GM19025 (cell line): ENCODE measurements at regions not wholly inside any gene's neighbourhood (a gene's known extent, or its start where the extent isn't known, plus 50 kb on each side); places are given as distances from the start of the nearest gene placed in this dataset.
"Not testable (repeated sequence)": the region's sequence is repeated elsewhere in the genome, so short reads cannot be mapped to it uniquely, and the experiment has no call there.

ENCODE experiments used
- ATAC-seq: cut with Tn5 transposase; IDR thresholded peaks from one replicate; pipeline ENCODE4 v1.9.1; 2021; ENCODE audit warnings: mild to moderate bottlenecking, low read depth, moderate library complexity; ENCODE audit not compliant: unreplicated experiment

GRCh38 chr4:129248621-129249020 lies 152.7 kb downstream of the C4orf33 start:
- ATAC-seq = no peak

- ATAC-seq = no peak
Measured at GRCh38 chr4:129254126-129254525, 158.2 kb downstream of the C4orf33 start.

- ATAC-seq = no peak
Measured at GRCh38 chr4:129254526-129254925, 158.6 kb downstream of the C4orf33 start.

GRCh38 chr4:129261584-129261983 lies 165.6 kb downstream of the C4orf33 start:
- no peak for ATAC-seq

- ATAC-seq = peak; percentile 94
Measured at GRCh38 chr4:129264008-129264657, 168.2 kb downstream of the C4orf33 start.

- no peak for ATAC-seq
Measured at GRCh38 chr4:129278868-129279267, 182.9 kb downstream of the C4orf33 start.

GRCh38 chr4:129282293-129282692 lies 186.3 kb downstream of the C4orf33 start:
- no peak for ATAC-seq

GRCh38 chr4:129292194-129292593 lies 196.2 kb downstream of the C4orf33 start:
- ATAC-seq = not testable (repeated sequence)

GRCh38 chr4:129314781-129315180 lies 218.8 kb downstream of the C4orf33 start:
- ATAC-seq = no peak

GRCh38 chr4:129322920-129323319 lies 227.0 kb downstream of the C4orf33 start:
- no peak for ATAC-seq

GRCh38 chr4:129323658-129324057 lies 227.7 kb downstream of the C4orf33 start:
- no peak for ATAC-seq

- ATAC-seq = no peak
Measured at GRCh38 chr4:129326571-129327460, 230.9 kb downstream of the C4orf33 start.

GRCh38 chr4:129327637-129328036 lies 231.7 kb downstream of the C4orf33 start:
- ATAC-seq = no peak

GRCh38 chr4:129328162-129328561 lies 232.2 kb downstream of the C4orf33 start:
- no peak for ATAC-seq

- no peak for ATAC-seq
Measured at GRCh38 chr4:129334136-129334535, 238.2 kb downstream of the C4orf33 start.

- ATAC-seq = no peak
Measured at GRCh38 chr4:129335276-129335675, 239.3 kb downstream of the C4orf33 start.

- ATAC-seq = no peak
Measured at GRCh38 chr4:129335818-129336217, 239.9 kb downstream of the C4orf33 start.

- no peak for ATAC-seq
Measured at GRCh38 chr4:129336457-129337227, 240.7 kb downstream of the C4orf33 start.

- ATAC-seq = no peak
Measured at GRCh38 chr4:129337228-129337620, 241.3 kb downstream of the C4orf33 start.

GRCh38 chr4:129342819-129343408 lies 247.0 kb downstream of the C4orf33 start:
- no peak for ATAC-seq

- ATAC-seq = no peak
Measured at GRCh38 chr4:129344058-129344457, 248.1 kb downstream of the C4orf33 start.
